Osteocyte (in vitro differentiated cells): ENCODE measurements at regions not wholly inside any gene's neighbourhood (a gene's known extent, or its start where the extent isn't known, plus 50 kb on each side); places are given as distances from the start of the nearest gene placed in this dataset.

Experiments used
- DNase-seq: peaks from one replicate; pipeline ENCODE4 v3.0.0; 2021; ENCODE audit warnings: mixed read lengths; ENCODE audit not compliant: unreplicated experiment; ENCODE audit errors: extremely low spot score
- H3K27ac Mint-ChIP-seq: one replicate; pipeline ENCODE4 v1.8.0; 2021; ENCODE audit warnings: mild to moderate bottlenecking, mixed read lengths; ENCODE audit not compliant: unreplicated experiment
- H3K27me3 Mint-ChIP-seq: one replicate; pipeline ENCODE4 v1.8.0; 2021; ENCODE audit warnings: mixed read lengths; ENCODE audit not compliant: unreplicated experiment
- H3K36me3 Mint-ChIP-seq: one replicate; pipeline ENCODE4 v1.8.0; 2021; ENCODE audit warnings: mixed read lengths; ENCODE audit not compliant: unreplicated experiment
- H3K4me1 Mint-ChIP-seq: one replicate; pipeline ENCODE4 v1.8.0; 2021; ENCODE audit warnings: mixed read lengths; ENCODE audit not compliant: unreplicated experiment
- H3K4me3 Mint-ChIP-seq: one replicate; pipeline ENCODE4 v1.8.0; 2021; ENCODE audit warnings: mild to moderate bottlenecking, moderate library complexity, mixed read lengths; ENCODE audit not compliant: unreplicated experiment
- H3K9me3 Mint-ChIP-seq: one replicate; pipeline ENCODE4 v1.8.0; 2021; ENCODE audit warnings: mixed read lengths; ENCODE audit not compliant: unreplicated experiment
- TF ChIP-seq, protein P1 (sequence below): fragments of 200-600 bp; sonication (generic); IDR thresholded peaks from 2 replicates; pipeline ENCODE4 v1.5.0; 2021; ENCODE audit warnings: antibody characterized with exemption, mild to moderate bottlenecking, moderate library complexity

DNA sequence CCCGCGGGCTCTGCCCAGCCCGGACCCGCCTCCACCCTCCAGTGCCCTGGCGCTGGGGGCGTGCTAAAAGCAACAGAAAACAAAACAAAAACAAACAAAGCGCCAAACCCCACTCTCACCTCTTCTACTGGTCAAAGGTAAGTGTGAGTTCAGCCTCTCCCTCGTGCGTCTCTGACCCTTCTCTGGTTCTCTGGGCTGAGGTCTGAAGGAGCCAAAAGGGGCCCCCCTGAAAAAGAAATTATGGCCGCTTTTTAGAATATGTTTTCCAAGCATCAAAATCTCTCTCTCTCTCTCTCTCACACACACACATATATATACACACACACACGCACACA, 133.5 kb upstream of the DPYD start:
- H3K36me3 Mint-ChIP-seq = no peaks in the 10 kb centered on the region
- TF ChIP-seq, protein P1, sequence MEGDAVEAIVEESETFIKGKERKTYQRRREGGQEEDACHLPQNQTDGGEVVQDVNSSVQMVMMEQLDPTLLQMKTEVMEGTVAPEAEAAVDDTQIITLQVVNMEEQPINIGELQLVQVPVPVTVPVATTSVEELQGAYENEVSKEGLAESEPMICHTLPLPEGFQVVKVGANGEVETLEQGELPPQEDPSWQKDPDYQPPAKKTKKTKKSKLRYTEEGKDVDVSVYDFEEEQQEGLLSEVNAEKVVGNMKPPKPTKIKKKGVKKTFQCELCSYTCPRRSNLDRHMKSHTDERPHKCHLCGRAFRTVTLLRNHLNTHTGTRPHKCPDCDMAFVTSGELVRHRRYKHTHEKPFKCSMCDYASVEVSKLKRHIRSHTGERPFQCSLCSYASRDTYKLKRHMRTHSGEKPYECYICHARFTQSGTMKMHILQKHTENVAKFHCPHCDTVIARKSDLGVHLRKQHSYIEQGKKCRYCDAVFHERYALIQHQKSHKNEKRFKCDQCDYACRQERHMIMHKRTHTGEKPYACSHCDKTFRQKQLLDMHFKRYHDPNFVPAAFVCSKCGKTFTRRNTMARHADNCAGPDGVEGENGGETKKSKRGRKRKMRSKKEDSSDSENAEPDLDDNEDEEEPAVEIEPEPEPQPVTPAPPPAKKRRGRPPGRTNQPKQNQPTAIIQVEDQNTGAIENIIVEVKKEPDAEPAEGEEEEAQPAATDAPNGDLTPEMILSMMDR = no peak
- peaks cover 32% of the 10 kb centered on the region for H3K4me1 Mint-ChIP-seq
- peaks cover 3% of the 10 kb centered on the region for H3K27me3 Mint-ChIP-seq
- H3K27ac Mint-ChIP-seq = peak overlapping the region; percentile 74
- no peak for DNase-seq
- H3K4me3 Mint-ChIP-seq = peak overlapping the region; percentile 79
- no peaks in the 10 kb centered on the region for H3K9me3 Mint-ChIP-seq

DNA sequence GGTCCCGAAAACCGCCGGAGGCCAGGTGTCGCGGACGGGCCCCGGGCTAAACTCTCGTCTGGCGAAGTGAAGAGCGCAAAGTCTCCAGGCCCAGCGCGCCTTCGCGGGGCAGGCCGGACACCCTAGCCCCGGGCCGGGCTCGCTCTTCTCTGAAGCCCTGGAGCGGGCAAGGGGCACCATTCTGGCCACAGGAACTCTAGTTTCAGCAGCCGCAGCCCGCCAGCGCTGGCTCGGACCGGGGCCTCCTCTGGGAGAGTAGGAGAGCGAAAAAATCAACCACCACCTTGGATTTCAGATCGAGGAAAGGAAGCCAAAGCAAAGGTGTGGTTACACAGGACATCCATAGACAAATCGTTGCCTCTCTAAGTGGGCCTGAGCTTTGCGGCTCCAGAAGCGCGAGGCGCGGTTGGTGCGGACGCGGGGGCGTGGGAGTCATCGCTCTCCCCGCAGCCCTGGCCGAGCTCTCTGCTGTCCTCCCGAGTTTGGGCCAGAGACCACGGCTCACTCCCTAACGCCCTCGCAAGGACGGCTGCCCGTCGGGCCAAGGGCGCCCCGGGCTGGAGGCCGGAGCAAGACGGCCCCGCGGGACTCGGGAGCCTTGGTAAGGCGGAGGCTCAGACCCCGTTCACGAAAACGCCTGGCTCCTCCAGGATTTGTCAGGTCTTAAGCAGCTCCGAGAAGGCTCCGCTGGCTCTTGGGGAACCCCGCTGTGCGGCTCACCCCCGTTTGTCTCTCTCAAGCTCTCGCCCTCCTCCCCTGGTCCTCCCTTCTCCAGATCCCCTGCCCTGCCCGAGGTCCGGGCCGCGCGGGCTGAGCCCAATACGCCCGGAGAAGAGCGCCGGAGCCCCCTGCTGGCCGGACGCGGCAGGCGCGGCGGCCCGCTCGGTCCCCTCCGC, 132.9 kb upstream of the DPYD start:
- Mint-ChIP-seq H3K4me1 (peaks cover 38% of the 10 kb centered on the region), H3K27ac (peak overlapping the region; percentile 93), H3K27me3 (peaks cover 4% of the 10 kb centered on the region), H3K9me3 (no peaks in the 10 kb centered on the region), H3K36me3 (no peaks in the 10 kb centered on the region), H3K4me3 (peak overlapping the region; percentile 79)
- DNase-seq = peak; percentile 92
- TF ChIP-seq, protein P1 = peak; percentile 97

DNA sequence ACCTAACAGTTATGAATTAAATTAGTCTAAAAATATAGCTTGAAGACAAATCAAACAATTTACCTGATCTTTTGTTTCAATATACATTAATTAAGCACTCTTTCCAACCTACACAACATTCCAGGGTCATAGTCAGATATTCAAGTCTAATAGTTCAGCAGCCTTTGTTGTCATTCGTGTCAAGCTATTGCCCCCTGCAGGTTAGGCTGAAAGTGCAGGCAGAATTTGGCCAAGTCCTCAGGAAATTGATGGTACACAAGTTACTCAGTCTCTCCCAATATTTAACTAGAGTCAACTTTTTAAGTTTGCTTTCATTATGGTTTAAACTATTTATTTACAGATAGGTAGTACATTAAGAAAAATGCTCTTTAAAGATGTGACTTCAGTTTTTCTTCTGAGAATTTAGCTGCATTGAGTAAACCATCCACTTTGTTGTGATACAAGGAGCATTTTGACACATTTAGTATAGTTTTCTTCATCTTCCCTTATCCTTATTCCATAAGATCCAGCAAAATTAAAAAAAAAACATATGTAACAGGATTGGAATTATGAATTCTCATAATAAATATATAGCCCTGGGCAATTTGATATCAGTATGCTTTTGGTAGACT, 130.3 kb upstream of the DPYD start:
- Mint-ChIP-seq H3K36me3 (no peaks in the 10 kb centered on the region), H3K9me3 (no peaks in the 10 kb centered on the region), H3K4me3 (no peak overlapping the region), H3K27me3 (peaks cover 4% of the 10 kb centered on the region), H3K4me1 (peaks cover 48% of the 10 kb centered on the region), H3K27ac (no peak overlapping the region)
- DNase-seq = peak; percentile 87
- TF ChIP-seq, protein P1 = peak; percentile 97

DNA sequence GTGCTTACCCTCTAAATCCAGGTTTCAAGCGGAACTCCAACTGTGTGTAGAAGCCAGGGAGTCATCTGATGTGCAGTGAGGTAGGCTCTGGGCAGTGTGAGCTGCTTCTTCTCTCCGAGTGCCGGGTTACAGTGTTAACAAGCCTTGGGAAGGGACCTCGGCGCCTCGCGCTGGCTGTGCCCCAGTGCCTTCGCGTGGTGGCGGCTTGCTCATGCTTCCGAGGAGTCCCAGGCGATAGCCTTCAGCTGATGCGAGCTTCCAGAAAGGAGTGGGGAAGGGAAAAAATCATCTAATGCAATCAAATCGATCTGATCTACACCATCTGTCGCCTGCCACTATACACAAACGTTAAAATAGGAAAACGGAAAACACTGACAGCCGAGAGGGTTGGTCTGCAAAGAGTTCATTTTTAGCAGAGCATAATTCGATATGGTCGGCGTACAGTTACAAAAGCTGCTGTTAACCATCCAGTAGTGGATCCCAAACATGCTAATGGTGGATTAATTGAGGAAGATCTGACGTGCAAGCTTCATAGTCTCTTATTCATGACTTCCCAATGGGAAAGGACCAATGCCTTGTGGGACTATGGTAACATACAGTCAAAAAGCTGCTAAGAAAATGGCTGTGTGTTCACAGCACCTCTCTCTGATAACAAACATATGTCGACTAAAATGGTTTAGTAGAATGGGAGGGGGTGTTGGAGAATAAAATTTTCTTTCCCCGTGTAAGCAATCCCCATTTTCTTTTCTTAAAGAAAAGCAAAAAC, 128.7 kb upstream of the DPYD start:
- H3K4me3 Mint-ChIP-seq = peak overlapping the region; percentile 72
- no peak overlapping the region for H3K27ac Mint-ChIP-seq
- H3K9me3 Mint-ChIP-seq = no peaks in the 10 kb centered on the region
- no peaks in the 10 kb centered on the region for H3K36me3 Mint-ChIP-seq
- TF ChIP-seq, protein P1 = no peak
- H3K27me3 Mint-ChIP-seq = peaks cover 4% of the 10 kb centered on the region
- H3K4me1 Mint-ChIP-seq = peaks cover 49% of the 10 kb centered on the region
- DNase-seq = no peak
